ENCODE measurements at regions not wholly inside any gene's neighbourhood (a gene's known extent, or its start where the extent isn't known, plus 50 kb on each side); places are given as distances from the start of the nearest gene placed in this dataset.

- Histone ChIP-seq H4K20me1 (ENCODE audit: insufficient read depth) (no peaks in the 10 kb centered on the region), H3K36me3 (ENCODE audit: insufficient read depth, low read length) (no peaks in the 10 kb centered on the region), H3K9me3 (ENCODE audit: low read length) (no peaks in the 10 kb centered on the region), H3K9me2 (ENCODE audit: insufficient read depth, low read length) (no peaks in the 10 kb centered on the region), H3K79me2 (replicated peaks; ENCODE audit: insufficient read depth, low read length) (no peaks in the 10 kb centered on the region), H2AFZ (ENCODE audit: low read depth, low read length) (no peak overlapping the region), H3K27me3 (ENCODE audit: insufficient read depth, low read depth, low read length) (no peaks in the 10 kb centered on the region), H3K4me3 (ENCODE audit: low read length) (no peak overlapping the region), H3K9ac (ENCODE audit: low read length) (no peak overlapping the region), H3K27ac (ENCODE audit: low read length) (no peak overlapping the region), H3K4me2 (ENCODE audit: low read length) (no peak overlapping the region), H3F3A (ENCODE audit: insufficient read depth, low read length, poor library complexity, severe bottlenecking) (no peaks in the 10 kb centered on the region)
- TF ChIP-seq MXI1 (conservative IDR thresholded peaks at IDR 0.05; ENCODE audit: poor library complexity, severe bottlenecking) (no peak), CTCF (IDR thresholded peaks at IDR 0.05; ENCODE audit: poor library complexity, severe bottlenecking) (no peak), SMC3 (conservative IDR thresholded peaks at IDR 0.05; ENCODE audit: poor library complexity) (no peak), POLR2AphosphoS5 (IDR thresholded peaks at IDR 0.05) (no peak), EP300 (conservative IDR thresholded peaks at IDR 0.05; ENCODE audit: poor library complexity, severe bottlenecking) (no peak), EZH2 (IDR thresholded peaks at IDR 0.05; ENCODE audit: borderline replicate concordance, insufficient read depth, low read length, poor library complexity, severe bottlenecking) (no peak), RAD21 (conservative IDR thresholded peaks at IDR 0.05) (no peak), TAF1 (IDR thresholded peaks at IDR 0.05; ENCODE audit: low read depth) (no peak)
- TF ChIP-seq, protein P1, sequence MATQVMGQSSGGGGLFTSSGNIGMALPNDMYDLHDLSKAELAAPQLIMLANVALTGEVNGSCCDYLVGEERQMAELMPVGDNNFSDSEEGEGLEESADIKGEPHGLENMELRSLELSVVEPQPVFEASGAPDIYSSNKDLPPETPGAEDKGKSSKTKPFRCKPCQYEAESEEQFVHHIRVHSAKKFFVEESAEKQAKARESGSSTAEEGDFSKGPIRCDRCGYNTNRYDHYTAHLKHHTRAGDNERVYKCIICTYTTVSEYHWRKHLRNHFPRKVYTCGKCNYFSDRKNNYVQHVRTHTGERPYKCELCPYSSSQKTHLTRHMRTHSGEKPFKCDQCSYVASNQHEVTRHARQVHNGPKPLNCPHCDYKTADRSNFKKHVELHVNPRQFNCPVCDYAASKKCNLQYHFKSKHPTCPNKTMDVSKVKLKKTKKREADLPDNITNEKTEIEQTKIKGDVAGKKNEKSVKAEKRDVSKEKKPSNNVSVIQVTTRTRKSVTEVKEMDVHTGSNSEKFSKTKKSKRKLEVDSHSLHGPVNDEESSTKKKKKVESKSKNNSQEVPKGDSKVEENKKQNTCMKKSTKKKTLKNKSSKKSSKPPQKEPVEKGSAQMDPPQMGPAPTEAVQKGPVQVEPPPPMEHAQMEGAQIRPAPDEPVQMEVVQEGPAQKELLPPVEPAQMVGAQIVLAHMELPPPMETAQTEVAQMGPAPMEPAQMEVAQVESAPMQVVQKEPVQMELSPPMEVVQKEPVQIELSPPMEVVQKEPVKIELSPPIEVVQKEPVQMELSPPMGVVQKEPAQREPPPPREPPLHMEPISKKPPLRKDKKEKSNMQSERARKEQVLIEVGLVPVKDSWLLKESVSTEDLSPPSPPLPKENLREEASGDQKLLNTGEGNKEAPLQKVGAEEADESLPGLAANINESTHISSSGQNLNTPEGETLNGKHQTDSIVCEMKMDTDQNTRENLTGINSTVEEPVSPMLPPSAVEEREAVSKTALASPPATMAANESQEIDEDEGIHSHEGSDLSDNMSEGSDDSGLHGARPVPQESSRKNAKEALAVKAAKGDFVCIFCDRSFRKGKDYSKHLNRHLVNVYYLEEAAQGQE (IDR thresholded peaks at IDR 0.05; ENCODE audit: borderline replicate concordance), result no peak
Measured at GRCh38 chr6:45830441-45831139, 185.1 kb downstream of the CLIC5 start.

GRCh38 chr6:45829873-45830272, 185.8 kb downstream of the CLIC5 start:
- no peaks in the 10 kb centered on the region for H3F3A ChIP-seq (ENCODE audit: insufficient read depth, low read length, poor library complexity, severe bottlenecking)
- H3K9me2 ChIP-seq (ENCODE audit: insufficient read depth, low read length), result no peaks in the 10 kb centered on the region
- no peaks in the 10 kb centered on the region for H4K20me1 ChIP-seq (ENCODE audit: insufficient read depth)
- H3K27me3 ChIP-seq (ENCODE audit: insufficient read depth, low read depth, low read length), result no peaks in the 10 kb centered on the region
- H3K27ac ChIP-seq (ENCODE audit: low read length), result no peak overlapping the region
- H3K4me2 ChIP-seq (ENCODE audit: low read length), result no peak overlapping the region
- no peaks in the 10 kb centered on the region for H3K79me2 ChIP-seq (replicated peaks; ENCODE audit: insufficient read depth, low read length)
- H3K9ac ChIP-seq (ENCODE audit: low read length), result no peak overlapping the region
- H3K36me3 ChIP-seq (ENCODE audit: insufficient read depth, low read length), result no peaks in the 10 kb centered on the region
- no peaks in the 10 kb centered on the region for H3K9me3 ChIP-seq (ENCODE audit: low read length)
- H2AFZ ChIP-seq (ENCODE audit: low read depth, low read length), result no peak overlapping the region
- no peak overlapping the region for H3K4me3 ChIP-seq (ENCODE audit: low read length)
- no peak for TF ChIP-seq SMC3 (conservative IDR thresholded peaks at IDR 0.05; ENCODE audit: poor library complexity)
- no peak for TF ChIP-seq EP300 (conservative IDR thresholded peaks at IDR 0.05; ENCODE audit: poor library complexity, severe bottlenecking)
- TF ChIP-seq POLR2AphosphoS5 (IDR thresholded peaks at IDR 0.05), result no peak
